Mononuclear cell (primary cell): ENCODE measurements at regions not wholly inside any gene's neighbourhood (a gene's known extent, or its start where the extent isn't known, plus 50 kb on each side); places are given as distances from the start of the nearest gene placed in this dataset.
"Not testable (repeated sequence)": the region's sequence is repeated elsewhere in the genome, so short reads cannot be mapped to it uniquely, and the experiment has no call there.

ENCODE experiments used
- H3K27me3 ChIP-seq: 2 replicates; pipeline ENCODE4 v1.6.0; 2011; ENCODE audit warnings: low read length, control low read depth; ENCODE audit not compliant: insufficient read depth
- H3K4me1 ChIP-seq: 2 replicates; pipeline ENCODE4 v1.5.1; 2011; ENCODE audit warnings: mild to moderate bottlenecking, low read length, control low read depth; ENCODE audit not compliant: insufficient read depth
- H3K4me3 ChIP-seq: 2 replicates; pipeline ENCODE4 v1.5.1; 2011; ENCODE audit warnings: mild to moderate bottlenecking, low read length, moderate library complexity
- H3K9me3 ChIP-seq: 2 replicates; pipeline ENCODE4 v1.5.1; 2011; ENCODE audit warnings: low read depth, mild to moderate bottlenecking, control low read depth, low read length

DNA sequence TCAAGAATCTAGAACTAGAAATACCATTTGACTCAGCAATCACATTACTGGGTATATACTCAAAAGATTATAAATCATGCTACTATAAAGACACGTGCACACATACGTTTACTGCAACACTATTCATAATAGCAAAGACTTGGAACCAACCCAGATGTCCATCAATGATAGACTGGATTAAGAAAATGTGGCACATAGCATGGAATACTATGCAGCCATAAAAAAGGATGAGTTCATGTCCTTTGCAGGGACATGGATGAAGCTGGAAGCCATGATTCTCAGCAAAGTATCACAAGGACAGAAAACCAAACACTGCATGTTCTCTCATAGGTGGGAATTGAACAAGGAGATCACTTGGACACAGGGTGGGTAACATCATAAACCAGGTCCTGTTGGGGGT, 185.3 kb upstream of the ZNF322 start:
- not testable (repeated sequence) for H3K4me3 ChIP-seq, H3K27me3 ChIP-seq, H3K4me1 ChIP-seq, H3K9me3 ChIP-seq

DNA sequence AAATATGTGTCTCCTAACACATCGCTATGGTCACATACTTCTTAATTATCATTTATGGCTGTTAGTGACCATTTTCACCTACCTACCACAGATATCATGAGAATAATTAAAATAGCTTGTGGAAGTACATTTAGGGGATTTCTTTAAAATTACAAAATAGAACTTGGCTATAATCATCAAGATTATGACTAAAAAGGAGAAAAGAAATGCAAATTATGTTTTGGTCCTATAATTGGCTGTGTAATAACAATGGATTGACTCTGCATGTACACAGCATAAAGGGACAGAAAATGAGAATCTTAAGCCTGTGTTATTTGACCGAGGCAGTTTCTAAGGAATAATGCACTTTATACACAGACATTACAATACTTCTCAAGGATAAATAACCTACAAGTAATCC, 197.7 kb upstream of the ZNF322 start:
- not testable (repeated sequence) for H3K9me3 ChIP-seq, H3K4me1 ChIP-seq, H3K27me3 ChIP-seq, H3K4me3 ChIP-seq

DNA sequence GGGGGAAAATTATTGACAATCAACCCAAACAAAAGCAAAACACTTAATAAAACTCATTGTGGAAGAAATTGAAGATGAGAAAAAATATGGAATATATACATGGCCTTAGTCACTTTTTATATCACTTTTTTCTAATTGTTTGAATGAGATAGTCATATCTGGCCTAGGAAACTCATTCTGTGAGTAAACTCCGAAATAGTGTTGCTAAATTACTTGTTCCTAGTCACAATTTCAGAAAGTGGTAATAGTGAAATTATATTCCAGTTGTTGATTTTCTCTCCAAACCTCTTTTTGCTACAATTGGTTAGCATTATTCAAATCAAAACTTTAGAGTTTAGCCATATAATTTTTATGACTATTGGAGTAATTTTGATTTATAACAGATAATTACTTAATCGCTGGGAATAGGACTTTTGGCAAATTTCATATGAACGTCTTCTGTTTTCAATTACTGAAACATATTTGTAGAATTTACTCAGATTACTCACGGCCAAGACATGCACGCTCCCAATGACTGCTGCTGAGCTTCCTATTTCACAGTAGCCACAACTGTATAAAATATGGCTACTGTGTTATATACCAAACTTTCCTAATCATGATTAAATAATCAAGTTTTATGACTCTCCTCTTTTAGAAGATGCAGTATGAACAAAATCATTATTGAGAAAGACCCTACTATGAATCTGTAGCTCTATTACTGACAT, 199.7 kb upstream of the ZNF322 start:
- not testable (repeated sequence) for H3K4me3 ChIP-seq, H3K27me3 ChIP-seq, H3K4me1 ChIP-seq, H3K9me3 ChIP-seq

DNA sequence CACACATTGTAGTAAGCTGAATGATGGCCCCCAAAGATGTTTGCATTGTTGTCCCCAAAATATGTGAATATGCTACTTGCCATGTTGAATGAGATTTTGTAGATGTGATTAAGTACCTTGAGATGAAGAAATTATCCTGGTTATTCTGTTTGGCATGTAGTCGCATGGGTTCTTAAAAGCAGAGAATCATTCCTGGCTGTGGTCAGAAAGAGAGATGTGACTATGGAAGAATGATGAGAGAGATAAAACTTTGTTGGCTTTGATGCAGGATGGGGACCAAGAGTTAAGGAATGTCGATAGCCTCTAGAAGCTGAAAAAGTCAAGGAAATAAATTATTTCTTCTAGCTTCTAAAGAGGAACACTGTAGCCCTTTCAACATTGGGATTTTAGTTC, 200.2 kb upstream of the ZNF322 start:
- not testable (repeated sequence) for H3K27me3 ChIP-seq, H3K9me3 ChIP-seq, H3K4me3 ChIP-seq, H3K4me1 ChIP-seq

DNA sequence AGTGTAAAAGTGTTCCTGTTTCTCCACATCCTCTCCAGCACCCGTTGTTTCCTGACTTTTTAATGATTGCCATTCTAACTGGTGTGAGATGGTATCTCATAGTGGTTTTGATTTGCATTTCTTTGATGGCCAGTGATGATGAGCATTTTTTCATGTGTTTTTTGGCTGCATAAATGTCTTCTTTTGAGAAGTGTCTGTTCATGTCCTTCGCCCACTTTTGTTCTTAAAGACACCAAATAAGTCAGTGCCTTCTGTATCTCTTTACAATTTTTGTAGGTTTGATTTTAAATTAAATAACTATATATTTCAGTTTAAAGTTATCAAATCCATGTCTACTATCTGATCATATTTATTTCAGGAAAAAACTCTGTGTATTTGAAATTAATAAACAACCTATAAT, 202.4 kb upstream of the ZNF322 start:
- H3K9me3 ChIP-seq, H3K4me3 ChIP-seq, H3K4me1 ChIP-seq, H3K27me3 ChIP-seq: not testable (repeated sequence)

DNA sequence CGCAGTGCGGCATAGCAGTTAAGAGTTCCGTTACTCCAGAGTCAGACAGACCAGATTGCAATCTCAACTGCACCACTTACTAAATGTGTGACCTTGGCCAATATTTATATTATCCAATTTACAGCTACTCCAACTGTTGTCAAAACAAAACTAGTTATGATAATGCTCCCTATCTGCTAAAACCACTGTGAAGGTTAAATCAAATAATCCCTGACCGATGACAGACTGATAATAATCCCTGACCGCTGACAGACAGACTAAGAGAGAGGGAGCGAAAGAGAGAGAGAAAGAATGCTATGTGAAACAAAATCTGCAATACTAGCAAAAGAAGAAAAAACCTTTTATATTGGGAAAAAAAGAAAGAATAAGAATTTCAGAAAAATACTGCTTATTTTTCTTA, 204.1 kb upstream of the ZNF322 start:
- not testable (repeated sequence) for H3K9me3 ChIP-seq, H3K27me3 ChIP-seq, H3K4me1 ChIP-seq, H3K4me3 ChIP-seq

DNA sequence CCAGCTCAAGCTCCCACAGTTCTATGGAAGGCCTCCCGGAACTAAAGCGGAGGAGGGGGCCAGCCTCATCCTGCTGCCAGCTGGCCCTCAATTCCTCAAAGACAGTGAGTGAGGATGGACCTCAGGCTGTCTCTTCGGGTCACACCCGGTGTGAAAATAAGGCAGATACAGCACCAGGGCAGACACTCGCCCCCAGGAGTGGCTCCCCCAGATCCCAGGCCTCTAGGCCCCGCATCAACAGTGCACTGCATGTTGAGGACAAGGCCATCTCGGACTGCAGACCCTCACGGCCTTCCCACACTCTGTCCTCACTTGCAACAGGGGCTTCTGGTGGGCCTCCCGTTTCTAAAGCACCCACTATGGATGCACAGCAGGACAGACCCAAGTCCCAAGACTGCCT, 239.2 kb upstream of the ZNF322 start:
- not testable (repeated sequence) for H3K27me3 ChIP-seq, H3K4me3 ChIP-seq, H3K9me3 ChIP-seq, H3K4me1 ChIP-seq

DNA sequence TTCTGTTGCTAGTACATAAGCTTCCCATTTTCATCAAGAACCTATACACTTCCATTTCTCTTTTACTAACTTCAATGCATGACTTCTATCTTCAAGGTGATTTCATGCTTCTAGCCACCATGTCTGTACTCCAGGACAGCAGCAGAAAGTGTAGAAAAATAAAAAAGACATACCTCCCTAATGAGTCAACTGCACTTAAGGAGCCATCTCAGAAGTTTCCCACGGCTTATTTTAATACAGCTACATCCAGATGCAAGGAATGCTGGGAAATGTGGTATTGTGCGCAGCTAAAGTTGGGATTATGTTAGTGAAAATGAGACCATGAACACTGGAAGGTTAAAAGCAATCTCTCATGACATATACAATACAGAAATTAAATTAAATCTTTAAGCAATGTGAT, 264.7 kb upstream of the ZNF322 start:
- not testable (repeated sequence) for H3K27me3 ChIP-seq, H3K4me3 ChIP-seq, H3K4me1 ChIP-seq, H3K9me3 ChIP-seq

DNA sequence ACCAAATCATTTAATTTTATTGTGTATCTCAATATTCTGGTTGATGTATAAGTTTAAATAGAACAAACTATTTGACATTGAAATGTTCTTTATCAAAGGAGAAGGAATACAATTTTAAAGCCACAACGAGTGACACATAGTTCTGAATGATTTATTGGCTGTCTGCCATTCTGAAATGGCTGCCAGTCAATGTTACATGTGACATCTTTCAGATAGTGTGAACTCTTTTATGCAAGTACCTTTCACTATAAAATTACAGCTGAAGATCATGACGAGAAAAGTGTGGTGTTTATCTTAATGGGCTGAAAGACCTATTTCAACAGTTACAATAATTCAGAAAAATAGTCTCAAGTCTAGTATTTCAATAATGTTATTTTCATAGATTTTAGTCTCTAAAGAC, 268.6 kb upstream of the ZNF322 start:
- not testable (repeated sequence) for H3K4me3 ChIP-seq, H3K9me3 ChIP-seq, H3K4me1 ChIP-seq

DNA sequence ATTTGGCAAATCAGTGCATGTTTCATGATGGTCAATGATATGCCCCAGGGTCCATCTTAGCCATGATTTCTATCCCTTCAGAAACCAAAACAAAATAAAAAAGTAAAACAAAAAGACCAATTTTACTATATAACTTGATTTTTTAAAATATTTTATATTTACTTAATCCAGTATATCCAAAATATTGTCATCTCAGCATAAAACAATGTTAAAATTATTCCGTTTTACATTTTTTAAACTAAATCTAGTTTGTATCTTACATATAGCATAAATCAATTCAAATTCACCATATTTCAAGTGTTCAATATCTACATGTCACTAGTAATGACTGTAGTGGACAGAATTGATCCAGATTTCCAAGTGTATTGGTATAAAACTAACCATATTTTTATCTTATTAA, 277.7 kb upstream of the ZNF322 start:
- not testable (repeated sequence) for H3K27me3 ChIP-seq, H3K9me3 ChIP-seq, H3K4me1 ChIP-seq, H3K4me3 ChIP-seq

More for the DNA sequence above, 268.6 kb upstream of the ZNF322 start:
- H3K27me3 ChIP-seq = not testable (repeated sequence)

DNA sequence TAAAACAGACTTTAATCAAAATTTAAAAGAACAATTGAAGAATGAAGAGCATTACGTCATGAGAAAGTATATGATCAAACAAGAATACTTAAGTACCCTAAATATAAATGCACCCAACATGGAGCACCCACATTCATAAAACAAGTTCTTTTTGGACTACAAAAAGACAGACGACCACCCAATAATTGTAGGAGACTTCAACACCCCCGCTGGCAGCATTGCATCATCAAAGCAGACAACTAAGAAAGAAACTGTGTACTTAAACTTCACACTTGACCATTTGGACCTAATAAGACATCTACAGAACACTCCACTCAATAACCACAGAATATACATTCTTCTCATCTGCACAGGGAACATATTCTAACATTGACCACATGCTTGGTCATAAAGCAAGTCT, 291.7 kb upstream of the ZNF322 start:
- H3K9me3 ChIP-seq, H3K4me1 ChIP-seq, H3K4me3 ChIP-seq, H3K27me3 ChIP-seq: not testable (repeated sequence)

DNA sequence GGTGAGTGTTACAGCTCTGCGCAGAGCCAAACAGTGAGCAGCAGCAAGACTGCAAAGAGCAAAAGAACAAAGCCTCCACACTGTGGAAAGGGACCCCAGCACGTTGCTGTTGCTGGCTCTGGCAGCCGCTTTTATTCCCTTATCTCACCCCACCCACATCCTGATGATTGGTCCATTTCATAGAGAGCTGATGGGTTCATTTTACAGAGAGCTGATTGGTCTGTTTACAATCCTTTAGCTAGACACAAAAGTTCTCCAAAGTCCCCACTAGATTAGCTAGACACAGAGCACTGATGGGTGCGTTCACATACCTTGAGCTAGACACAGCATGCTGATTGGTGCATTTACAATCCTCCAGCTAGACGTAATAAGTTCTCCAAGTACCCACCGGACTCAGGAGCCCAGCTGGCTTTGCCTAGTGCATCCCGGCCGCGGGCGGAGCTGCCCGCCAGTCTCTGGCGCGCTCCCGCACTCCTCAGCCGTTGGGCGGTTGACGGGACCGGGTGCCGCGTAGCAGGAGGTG, 291.4 kb upstream of the PRSS16 start:
- peak overlapping the region; percentile 33 for H3K4me3 ChIP-seq
- H3K27me3 ChIP-seq, H3K9me3 ChIP-seq, H3K4me1 ChIP-seq: not testable (repeated sequence)

DNA sequence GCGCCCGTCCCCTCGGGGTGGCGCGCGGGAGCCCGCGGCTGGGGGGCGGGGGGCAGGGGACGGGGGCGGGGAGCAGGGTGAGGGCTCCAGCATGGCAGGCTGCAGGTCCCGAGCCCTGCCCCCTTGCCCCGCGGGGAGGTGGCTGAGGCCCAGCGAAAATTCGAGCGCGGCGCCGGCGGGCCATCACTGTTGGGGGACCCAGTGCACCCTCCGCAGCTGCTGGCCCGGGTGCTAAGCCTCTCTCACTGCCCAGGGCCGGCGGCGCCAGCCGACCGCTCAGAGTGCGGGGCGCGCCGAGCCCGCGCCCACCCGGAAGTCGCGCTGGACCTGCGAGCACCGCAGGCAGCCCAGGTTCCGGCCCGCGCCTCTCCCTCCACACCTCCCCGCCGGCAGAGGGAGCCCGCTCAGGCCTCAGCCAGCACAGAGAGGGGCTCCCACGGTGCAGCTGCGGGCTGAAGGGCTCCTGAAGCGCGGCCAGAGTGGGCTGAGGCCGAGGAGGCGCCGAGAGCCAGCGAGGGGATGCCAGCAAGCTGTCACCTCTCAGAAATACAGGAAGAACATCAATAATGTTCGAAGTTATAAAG, 290.8 kb upstream of the PRSS16 start:
- peak overlapping the region; percentile 48 for H3K4me3 ChIP-seq
- H3K27me3 ChIP-seq = not testable (repeated sequence)

DNA sequence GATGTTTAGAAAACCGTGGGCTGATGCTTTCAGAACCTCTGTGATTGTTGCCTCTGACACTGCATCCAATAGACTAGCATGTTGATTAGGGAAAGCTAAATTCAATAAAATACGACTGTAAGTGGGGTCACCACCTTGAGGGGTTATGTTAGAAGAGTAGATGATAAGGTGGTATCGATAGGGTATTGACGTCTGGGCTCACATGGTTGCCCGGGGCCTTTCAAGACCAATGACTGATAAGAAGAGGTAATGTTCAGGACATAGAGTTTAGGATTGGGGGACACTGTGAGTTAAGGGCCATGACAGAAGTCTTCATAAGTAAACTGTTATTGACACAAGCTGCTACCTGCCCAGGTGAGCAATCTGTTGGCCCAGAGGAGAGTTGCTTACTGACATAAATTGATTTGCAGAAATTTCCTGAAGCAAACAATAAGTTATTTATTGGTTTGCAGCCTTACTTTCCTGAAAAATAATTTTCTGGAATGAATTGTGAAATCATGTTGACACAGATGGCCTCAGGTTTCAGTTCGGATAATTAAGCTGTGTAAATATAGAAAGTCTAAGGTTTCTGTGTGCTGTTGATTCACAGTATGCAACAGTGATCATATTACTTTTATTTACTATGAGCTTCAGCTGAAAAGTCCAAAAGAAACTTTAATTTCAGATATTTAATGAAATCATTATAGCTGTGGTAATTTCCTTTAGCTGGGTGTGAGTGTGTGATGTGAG, 289.9 kb upstream of the PRSS16 start:
- H3K4me1 ChIP-seq, H3K27me3 ChIP-seq, H3K4me3 ChIP-seq, H3K9me3 ChIP-seq: not testable (repeated sequence)

More for the DNA sequence above, 290.8 kb upstream of the PRSS16 start:
- H3K9me3 ChIP-seq, H3K4me1 ChIP-seq: not testable (repeated sequence)

DNA sequence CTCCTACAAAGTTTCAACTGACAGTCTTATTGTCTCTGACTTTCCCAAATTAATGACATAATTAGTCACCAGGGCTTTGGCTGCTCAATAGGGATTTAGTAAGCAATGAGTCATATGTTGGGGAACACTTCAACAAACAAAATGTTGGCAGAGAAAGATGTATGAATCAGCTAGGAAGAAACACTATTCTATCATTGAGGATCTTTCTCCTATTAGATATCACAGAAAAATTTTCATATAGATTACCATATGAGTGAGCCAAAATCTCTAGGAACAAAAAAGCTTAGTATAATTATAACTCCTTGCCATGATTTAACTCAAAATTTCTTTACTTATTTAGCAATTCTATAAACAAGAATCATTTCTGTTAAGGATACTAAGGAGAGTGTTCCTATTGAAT, 286.3 kb upstream of the PRSS16 start:
- H3K9me3 ChIP-seq, H3K27me3 ChIP-seq, H3K4me3 ChIP-seq, H3K4me1 ChIP-seq: not testable (repeated sequence)

DNA sequence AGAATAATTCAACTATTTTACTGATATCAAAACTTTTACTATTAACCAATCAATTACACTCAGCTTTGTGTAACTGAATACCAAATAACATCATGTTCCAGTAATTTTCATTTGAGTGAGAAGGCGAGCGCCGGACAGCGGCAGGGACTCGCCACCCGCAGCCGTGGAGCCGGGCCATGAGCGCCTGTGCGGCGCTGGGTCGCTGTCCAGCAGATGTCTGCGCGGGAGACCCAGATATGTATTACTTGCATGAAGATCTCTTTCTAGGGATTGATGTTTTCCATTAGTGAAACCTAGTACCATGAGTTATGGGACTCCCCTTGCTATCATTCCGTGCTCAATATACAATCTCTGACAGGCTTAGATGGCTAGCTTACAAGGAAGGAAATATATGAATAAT, 245.1 kb upstream of the PRSS16 start:
- no peaks in the 10 kb centered on the region for H3K9me3 ChIP-seq
- H3K27me3 ChIP-seq = no peaks in the 10 kb centered on the region
- no peak overlapping the region for H3K4me3 ChIP-seq
- H3K4me1 ChIP-seq = no peaks in the 10 kb centered on the region
